ENCODE measurements at regions not wholly inside any gene's neighbourhood (a gene's known extent, or its start where the extent isn't known, plus 50 kb on each side); places are given as distances from the start of the nearest gene placed in this dataset.

GRCh38 chr14:85250414-85251189, 279.3 kb upstream of the FLRT2 start:
- TF ChIP-seq, protein P1, sequence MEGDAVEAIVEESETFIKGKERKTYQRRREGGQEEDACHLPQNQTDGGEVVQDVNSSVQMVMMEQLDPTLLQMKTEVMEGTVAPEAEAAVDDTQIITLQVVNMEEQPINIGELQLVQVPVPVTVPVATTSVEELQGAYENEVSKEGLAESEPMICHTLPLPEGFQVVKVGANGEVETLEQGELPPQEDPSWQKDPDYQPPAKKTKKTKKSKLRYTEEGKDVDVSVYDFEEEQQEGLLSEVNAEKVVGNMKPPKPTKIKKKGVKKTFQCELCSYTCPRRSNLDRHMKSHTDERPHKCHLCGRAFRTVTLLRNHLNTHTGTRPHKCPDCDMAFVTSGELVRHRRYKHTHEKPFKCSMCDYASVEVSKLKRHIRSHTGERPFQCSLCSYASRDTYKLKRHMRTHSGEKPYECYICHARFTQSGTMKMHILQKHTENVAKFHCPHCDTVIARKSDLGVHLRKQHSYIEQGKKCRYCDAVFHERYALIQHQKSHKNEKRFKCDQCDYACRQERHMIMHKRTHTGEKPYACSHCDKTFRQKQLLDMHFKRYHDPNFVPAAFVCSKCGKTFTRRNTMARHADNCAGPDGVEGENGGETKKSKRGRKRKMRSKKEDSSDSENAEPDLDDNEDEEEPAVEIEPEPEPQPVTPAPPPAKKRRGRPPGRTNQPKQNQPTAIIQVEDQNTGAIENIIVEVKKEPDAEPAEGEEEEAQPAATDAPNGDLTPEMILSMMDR (IDR thresholded peaks at IDR 0.05), result no peak
- TF ChIP-seq POLR2A (IDR thresholded peaks at IDR 0.05), result no peak

Measured in prostate gland (tissue), 2 donors.